ENCODE measurements at regions not wholly inside any gene's neighbourhood (a gene's known extent, or its start where the extent isn't known, plus 50 kb on each side); places are given as distances from the start of the nearest gene placed in this dataset.
A peak's percentile ranks its signal among the peaks of the same experiment; 100 is the strongest.
"Not testable (repeated sequence)": the region's sequence is repeated elsewhere in the genome, so short reads cannot be mapped to it uniquely, and the experiment has no call there.

- no peak for DNase-seq
Observed at GRCh38 chr5:56685503-56686217, 129.7 kb upstream of the MAP3K1 start.

DNA sequence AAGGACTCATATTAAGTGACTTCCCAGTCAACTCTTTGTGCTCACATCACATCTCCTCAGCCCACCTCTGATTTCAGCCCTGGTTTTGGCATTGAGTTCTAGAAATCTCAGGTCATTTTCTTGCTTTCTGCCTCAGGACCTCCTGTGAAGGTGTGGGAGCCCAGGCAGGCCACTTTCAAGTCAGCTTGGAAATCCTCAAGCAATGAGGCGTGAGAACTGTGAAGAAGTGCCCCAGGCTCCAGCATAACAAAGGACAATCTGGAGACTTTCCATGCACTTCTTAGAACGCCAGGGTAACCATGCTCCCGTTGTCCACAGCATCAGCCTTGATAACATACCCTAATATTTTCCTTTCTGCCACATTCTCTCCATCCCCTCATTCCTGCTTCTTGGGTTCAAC lies 131.2 kb upstream of the MAP3K1 start:
- DNase-seq: no peak

DNA sequence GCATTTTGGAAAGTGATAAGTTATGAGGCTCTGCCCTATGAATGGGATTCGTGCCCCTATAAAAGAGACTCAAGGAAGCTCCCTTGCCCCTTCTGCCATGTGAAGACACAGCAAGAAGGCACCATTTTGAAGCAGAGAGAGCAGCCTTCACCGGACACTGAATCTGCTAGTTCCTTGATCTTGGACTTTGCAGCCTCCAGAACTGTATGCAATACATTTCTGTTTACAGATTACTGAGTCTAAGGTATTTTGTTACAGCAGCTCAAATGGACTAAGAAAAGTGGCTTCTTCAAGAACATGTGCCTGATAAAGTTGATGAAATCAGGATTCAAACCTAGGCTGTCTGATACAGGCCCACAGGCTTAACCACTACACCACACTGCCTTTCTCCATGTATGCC lies 131.6 kb upstream of the MAP3K1 start:
- no peak for DNase-seq

GRCh38 chr5:56683281-56683680 lies 132.1 kb upstream of the MAP3K1 start:
- no peak for DNase-seq

GRCh38 chr5:56681346-56681745 lies 134.0 kb upstream of the MAP3K1 start:
- DNase-seq: no peak

- DNase-seq: no peak
Observed at GRCh38 chr5:56680731-56681130, 134.6 kb upstream of the MAP3K1 start.

- no peak for DNase-seq
Observed at GRCh38 chr5:56677690-56678305, 137.6 kb upstream of the MAP3K1 start.

GRCh38 chr5:56676091-56676768 lies 139.1 kb upstream of the MAP3K1 start:
- DNase-seq: no peak

DNA sequence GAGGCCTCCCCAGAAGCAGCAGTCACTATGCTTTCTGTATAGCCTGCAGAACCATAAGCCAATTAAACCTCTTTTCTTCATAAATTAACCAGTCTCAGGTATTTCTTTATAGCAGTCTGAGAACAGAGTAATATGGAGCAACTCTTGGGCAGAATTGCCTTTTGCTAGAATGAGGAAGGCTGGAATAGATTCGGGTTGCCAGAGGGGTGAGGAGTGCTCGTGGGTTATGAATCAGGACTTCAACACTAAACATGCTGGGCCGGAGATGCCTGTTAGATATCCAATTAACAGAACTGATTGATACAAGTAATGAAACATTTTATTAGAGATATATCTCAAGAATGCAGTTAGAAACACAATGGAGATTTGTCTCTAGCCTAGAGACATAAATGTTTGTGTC lies 140.9 kb upstream of the MAP3K1 start:
- no peak for DNase-seq

DNA sequence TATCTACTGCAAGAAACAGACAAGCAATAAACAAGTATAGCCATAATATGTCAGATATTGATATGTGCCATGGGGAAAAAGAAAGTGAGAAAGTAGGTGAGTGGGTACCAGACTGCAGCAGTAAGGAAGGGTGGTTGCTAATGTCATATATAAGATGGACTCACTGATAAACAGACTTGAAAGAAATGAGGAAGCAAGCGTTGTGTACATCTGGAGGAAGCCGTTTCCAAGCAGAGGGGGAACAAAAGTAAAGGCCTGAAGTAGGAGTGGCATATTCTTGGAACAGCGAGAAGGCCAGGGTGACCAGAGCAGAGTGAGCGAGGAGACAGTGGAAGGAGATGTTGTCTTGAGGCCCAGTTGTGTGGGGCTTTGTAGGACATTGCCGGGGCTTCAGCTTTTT lies 142.2 kb upstream of the MAP3K1 start:
- DNase-seq: peak in 1 of 5 experiments; percentile 72

- peak in 1 of 5 experiments; percentile 43 for DNase-seq
Observed at GRCh38 chr5:56671571-56671970, 143.8 kb upstream of the MAP3K1 start.

DNA sequence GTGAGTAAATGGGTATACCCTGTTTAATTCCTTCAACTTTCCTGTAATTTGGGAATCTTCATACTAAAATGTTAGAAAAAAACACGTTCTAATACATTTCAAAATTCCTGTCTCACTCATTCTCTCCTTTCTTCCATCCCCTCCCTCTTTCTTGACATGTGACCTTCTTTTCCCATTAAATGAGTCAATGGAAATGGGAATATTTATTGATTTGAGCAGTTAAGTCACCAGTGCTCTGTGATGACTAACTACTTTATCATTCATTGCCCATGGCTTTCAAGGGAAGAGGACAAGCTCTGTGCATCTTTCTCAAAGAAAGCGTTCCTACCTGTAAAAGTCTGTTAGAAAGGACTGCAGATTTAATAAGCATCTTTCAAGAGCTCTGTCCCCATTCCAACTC lies 144.4 kb upstream of the MAP3K1 start:
- DNase-seq: no peak

- DNase-seq: peak in 2 of 5 experiments; percentile 12 to 92
Observed at GRCh38 chr5:56669534-56670483, 145.5 kb upstream of the MAP3K1 start.

GRCh38 chr5:56668996-56669395 lies 146.4 kb upstream of the MAP3K1 start:
- no peak for DNase-seq

DNA sequence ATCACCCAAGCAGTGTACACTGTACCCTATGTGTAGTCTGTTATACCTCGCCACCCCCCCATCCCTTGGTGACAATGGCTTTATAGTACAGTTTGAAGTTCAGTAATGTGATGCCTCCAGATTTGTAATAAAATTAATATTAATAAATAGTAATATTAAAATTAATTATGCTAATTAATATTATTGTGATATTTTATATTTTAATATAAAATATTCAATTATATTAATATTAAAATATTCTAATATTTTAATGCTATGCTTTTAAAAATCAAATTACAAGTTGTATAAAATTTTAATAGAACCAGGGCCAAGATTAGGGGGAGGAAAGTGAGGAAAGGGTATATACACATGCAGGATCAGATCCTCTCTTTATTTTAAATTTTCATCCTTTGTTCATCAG lies 147.7 kb upstream of the MAP3K1 start:
- DNase-seq: no peak

DNA sequence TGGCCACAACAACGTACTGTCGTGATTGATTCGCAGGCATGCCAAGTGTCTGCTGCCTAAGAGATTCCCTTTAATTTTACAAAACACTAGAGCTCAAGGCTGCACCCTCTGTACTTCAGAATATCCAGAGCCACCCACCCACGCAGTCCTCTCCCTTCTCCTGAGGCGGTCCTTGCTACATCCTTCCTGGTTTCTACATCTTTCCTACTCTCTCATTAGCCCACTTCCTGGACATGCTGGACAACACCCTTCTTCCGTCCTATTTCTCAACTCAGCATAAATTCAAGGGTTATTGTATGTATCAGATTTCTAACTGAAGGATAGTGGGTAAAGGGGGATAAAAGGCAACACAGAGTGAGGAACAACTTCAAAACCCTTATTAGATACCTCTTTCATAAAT lies 148.4 kb upstream of the MAP3K1 start:
- DNase-seq: no peak

DNA sequence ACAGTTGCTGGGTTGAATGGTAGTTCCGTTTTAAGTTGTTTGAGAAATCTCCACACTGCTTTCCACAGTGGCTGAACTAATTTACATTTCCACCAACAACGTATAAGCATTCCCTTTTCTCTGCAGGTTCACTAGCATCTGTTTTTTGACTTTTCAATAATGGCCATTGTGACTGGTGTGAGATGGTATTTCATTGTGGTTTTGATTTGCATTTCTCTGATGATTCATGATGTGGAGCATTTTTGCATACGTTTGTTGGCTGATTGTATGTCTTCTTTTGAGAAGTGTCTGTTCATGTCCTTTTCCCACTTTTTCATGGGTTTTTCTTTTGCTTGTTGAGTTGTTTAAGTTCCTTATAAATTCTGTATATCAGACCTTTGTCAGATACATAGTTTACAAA lies 150.2 kb upstream of the MAP3K1 start:
- not testable (repeated sequence) for DNase-seq

DNA sequence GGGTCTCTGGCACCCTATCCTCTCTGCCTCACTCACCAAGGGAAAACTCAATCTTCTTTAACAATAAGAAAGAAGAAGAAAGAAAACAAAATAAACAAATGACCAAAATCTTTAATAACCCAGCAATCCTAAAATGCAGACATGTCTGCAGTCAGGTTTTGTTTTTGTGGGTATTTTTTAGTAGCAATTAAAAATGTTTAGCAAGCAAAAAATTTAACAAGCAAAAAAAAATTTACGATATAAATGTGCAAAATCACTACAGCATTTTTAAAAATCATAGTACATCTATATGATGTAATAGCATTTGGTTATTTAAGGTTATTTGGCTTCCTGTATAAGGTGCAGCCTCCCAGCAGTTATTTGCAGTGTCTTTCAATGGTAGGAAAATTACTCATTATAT lies 151.3 kb upstream of the MAP3K1 start:
- no peak for DNase-seq

DNA sequence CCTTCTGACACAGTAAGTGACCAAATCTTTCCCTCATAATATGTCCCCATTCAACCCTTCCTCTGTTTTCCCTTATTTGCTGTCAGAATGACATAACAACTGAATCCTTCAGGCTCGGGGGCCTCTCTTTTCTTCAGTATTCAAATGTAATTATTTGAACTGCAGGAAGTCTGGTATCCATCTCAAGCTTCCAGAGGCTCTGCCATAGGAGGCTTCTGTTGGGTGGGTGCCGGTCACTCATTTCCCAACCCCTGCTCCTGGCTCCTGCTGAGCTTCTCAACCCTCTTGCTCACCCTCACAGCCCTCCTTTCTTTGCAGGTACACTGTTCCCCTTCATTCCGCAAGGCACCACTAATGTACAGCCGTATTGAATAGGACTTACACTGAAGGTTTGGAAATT lies 151.8 kb upstream of the MAP3K1 start:
- no peak for DNase-seq

DNA sequence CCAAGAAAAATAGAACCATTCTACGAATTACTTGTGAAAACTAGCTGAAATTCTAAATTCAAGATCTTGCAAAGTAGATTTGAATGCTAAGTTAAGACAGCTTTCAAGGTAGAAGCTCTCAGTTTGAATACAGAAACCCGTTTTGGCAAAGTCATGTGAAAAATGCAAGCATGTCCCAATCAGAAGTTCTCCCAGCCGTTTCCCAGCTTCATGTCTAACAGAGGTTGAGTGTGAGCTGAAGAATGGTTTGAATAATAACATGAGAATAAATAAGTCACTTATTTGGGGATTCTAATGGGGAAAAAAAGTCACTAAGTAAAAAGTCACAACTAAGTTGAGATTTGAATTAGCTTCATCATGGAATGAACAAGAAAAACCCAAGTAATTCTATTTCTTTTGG lies 152.5 kb upstream of the MAP3K1 start:
- no peak for DNase-seq

DNA sequence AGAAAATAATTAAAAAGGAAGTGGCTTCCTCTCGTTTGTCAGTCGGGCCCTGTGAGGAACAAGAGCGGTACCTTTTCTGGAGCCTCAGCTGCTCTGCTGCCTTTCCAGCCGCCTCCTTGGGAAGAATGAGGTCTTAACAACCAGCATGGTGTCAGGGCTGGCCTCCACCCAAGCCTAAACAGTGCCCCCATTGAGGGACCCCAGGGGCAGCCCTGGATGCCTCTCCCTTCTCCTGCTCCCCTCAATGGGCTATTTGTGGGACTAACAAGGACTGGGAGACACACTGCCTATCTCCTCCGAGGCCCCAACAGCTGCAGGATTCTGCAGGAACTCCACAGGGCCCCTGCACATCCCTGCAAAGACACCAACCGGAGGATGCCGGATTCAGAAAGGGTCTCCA lies 155.4 kb upstream of the MAP3K1 start:
- no peak for DNase-seq

DNA sequence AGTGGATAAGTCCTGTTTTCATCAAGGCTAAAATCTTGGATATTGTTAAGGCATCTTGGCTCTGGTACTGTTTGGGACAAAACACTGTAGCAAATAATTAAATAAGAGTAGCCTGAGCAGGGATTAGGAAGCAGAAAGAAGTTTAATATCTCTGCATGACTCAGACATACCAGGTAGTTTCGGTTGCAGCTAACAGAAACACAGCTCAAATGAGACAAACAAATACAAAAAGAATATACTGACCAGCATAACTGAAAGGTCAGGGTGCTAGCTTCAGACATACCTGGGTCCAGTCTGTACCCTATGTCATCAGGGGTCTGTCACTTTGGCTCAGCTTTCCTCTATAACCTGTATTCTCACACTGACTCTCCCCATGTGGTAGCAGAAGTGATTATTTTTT lies 156.4 kb upstream of the MAP3K1 start:
- DNase-seq: no peak

All from T-helper 2 cell (primary cell).